GM18907 (cell line): ENCODE measurements at regions not wholly inside any gene's neighbourhood (a gene's known extent, or its start where the extent isn't known, plus 50 kb on each side); places are given as distances from the start of the nearest gene placed in this dataset.
"Not testable (repeated sequence)": the region's sequence is repeated elsewhere in the genome, so short reads cannot be mapped to it uniquely, and the experiment has no call there.

ENCODE experiments used
- ATAC-seq: cut with Tn5 transposase; IDR thresholded peaks from one replicate; pipeline ENCODE4 v1.9.1; 2021; ENCODE audit warnings: mild to moderate bottlenecking, moderate library complexity; ENCODE audit not compliant: unreplicated experiment

DNA sequence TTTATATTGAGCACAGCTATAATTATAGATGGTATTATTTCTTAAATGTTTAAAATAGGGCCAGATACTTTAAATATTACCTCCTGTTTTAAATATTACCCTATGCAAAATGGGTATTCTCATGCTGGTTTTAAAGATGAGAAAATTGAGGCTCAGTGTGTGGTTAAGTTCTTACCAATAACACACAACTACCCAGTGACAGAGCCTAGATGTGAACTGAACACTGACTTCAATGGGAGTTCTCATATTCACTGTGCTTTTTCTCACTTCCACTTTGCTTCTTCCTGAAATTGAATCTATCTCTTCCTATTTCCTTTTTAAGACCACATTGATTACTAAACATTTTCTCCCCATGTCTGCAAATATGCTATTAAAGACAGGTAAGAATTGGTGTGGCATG lies 135.8 kb upstream of the TUSC1 start:
- ATAC-seq = no peak

DNA sequence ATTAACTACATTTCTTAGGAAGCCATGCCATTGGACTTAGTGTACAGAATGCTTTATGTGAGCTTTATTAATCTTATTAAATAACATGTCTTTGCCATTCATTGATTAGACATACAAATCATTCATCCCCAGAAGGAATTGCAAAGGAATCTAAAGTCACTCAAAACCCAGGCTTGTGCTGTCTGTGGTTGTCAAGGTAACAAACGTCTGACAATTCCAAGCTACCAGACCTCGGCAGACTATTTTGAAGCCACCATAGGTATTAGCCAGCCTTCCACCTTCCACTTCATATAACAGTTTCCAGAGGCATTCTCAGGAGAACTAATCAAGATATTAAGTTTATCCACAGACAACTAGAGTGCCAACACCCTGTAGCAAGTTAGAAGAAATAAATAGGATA lies 135.2 kb upstream of the TUSC1 start:
- no peak for ATAC-seq

DNA sequence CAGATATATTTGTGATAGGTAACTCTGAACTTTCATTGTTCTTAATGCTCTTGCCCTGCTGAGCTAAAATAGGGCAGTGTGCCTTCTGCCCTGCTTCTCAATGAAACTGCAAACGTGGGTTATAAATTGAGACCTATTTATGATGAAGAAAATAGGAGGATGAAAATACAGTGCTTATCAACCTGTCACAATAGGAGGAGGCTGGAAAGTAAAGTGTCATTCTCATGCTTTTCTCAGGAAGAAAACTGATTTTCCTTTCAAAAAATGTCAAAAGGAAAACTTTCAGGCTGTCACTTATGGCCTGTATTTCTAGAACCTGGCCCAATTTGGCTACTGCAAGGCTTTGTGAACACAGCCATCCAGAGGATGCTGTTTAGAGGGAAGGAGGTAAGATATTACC lies 130.3 kb upstream of the TUSC1 start:
- no peak for ATAC-seq

DNA sequence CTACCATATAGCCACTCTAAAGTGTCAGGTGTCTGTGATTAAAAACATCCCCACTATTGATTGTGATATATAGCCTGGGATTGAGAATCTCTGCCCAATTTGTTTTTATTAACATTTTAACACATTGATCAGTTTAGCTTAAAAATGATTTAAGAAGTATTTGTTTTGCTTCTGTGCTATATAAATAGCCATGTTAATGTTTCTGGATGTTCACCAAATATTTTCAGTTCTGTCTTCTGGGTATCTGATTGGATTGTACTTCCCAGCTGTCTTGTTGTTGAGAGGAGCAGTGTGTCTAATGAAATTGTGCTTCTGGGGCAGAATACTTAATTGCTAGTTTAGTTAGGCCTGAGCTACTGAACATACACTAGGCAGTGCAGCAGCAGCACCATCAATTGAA lies 126.6 kb upstream of the TUSC1 start:
- ATAC-seq = no peak

DNA sequence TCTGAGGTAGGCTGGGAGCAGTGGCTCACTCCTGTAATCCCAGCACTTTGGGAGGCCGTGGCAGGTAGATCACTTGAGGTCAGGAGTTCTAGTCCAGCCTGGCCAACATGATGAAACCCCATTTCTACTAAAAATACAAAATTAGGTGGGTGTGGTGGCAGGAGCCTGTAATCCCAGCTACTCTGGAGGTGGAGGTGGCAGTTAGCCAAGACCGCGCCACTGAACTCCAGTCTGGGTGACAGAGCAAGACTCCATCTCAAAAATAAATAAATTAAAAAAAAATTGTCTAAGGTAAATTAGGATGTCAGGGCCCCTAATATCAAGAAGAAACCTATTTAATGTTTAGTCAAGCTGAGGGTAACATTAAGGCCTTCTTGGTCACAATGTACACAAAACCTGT lies 123.7 kb upstream of the TUSC1 start:
- not testable (repeated sequence) for ATAC-seq

DNA sequence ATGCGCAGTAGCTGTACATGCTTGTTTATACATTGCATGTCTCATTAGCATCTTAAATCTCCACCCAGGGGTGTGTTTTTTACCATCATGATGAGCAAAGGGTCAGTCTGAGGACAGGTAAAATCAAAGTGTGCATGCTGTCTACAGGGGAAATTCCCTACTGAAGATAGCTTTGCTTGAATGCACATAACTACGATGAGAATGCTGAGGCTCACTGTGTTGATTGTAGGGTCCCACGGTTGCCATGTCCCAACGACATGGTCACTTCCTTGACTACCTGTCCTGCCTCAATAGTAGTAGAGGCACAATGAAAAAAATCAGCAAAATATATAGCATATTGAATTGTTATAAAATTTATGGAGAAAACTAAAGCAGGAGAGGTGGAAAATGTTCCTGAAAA lies 95.6 kb upstream of the TUSC1 start:
- ATAC-seq = no peak

DNA sequence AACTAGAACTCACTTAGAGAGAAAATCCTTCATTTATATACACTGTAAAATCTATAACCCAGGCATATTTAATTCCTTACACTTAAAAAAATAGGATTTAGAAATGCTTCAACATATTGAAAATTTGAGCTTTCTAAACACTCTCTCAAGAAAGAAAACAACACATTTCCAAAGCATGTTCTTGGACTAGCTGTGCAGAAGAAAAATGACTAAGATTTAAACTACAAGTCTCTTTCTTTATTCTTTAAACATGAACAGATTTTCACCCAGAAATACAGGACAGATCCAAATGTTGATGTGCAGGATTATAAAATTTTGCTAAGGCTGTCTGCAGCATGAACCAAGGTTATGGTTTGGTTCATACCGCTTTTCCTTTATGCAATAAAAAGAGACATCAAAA lies 77.7 kb upstream of the TUSC1 start:
- ATAC-seq = no peak

DNA sequence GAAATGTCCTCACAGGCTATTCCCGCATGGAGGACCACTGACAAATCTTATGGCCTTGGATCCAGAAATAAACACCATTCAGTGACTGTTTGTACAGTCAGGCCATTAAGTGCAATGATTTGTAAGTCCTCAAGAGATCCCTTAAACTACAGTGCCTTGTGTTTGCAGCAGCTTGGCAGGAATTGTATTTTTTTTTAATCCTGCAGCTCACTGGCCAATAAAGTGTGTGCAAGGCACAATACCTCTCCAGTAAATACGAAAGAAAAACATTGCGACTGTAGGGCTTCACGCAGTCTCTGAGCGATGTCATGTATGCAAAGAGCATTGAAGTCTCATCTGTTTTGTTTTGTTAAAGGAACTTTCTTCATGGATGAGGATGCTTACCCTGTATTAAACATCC lies 74.2 kb upstream of the TUSC1 start:
- no peak for ATAC-seq

DNA sequence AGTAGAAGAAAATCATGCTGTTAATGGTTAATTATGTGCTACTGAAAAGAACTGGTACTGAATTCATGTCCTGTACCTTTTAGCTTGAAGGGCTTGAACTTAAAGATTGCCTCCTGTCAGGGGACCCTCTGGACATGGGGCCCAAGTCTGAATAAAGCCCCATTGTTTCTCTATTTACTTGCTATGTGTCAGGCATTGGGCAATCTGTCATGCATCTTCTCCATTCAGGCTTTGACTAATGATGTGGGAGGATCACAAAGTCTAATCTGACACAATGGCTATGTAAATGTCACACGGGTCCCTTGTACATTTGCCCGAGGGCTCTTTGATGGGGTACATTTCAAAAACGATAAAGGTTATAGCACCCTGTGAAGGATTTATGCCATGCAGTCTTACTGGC lies 64.0 kb upstream of the TUSC1 start:
- ATAC-seq = no peak

DNA sequence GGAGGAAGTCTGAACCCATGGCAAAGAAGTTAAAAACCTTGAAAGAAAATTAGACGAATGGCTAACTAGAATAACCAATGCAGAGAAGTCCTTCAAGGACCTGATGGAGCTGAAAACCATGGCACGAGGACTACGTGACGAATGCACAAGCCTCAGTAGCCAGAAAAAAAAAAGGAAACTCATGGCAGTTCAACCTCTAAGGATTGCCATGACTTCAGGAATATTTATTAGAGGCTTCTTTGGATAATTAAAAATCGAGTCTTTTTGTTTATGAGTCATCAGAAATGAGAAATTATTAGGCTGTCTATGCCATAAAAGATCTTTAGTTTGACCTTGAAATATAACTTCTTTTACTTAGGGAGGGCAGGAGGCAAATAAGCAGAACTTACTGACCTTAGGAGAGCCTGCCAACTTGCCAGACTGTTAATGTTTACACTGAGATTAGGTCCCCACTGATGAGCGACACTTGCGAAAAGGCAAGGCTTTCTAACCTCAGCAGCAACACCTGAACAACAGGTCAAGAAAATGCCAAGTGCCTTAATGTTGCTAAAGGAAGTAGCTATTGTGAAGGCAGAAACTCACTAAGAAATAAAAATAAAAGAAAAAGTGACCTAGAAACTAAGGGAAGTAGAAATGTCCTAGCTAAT lies 55.2 kb upstream of the TUSC1 start:
- ATAC-seq = no peak

DNA sequence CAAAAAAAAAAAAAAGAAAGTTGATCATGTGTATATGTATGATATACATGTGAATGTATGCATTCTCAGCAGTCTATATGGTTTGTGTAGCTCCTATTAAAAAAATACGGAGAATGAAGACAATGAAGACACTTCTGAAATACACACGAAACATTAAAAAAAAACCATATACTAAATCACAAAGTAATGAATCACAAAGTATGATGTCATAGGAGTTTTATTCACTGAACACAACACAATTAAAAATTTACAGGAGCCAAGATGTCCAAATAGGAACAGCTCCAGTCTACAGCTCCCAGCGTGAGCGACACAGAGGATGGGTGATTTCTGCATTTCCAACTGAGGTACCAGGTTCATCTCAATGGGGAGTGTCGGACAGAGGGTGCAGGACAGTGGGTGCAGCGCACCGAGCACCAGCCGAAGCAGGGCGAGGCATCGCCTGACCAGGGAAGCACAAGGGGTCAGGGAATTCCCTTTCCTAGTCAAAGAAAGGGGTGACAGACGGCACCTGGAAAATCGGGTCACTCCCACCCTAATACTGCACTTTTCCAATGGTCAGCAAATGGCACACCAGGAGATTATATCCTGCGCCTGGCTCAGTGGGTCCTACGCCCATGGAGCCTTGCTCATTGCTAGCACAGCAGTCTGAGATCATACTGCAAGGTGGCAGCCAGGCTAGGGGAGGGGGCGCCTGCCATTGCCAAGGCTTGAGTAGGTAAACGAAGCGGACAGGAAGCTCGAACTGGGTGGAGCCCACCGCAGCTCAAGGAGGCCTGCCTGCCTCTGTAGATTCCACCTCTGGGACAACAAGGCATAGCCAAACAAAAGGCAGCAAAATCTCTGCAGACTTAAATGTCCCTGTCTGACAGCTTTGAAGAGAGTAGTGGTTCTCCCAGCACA lies 53.9 kb upstream of the TUSC1 start:
- not testable (repeated sequence) for ATAC-seq
